ENCODE measurements at regions not wholly inside any gene's neighbourhood (a gene's known extent, or its start where the extent isn't known, plus 50 kb on each side); places are given as distances from the start of the nearest gene placed in this dataset.
"Not testable (repeated sequence)": the region's sequence is repeated elsewhere in the genome, so short reads cannot be mapped to it uniquely, and the experiment has no call there.

- Histone ChIP-seq H3K27me3 (ENCODE audit: insufficient read depth in 3 of 3, low read length in 2 of 3) (no peaks in the 10 kb centered on the region), H3K9me3 (no peaks in the 10 kb centered on the region), H3K27ac (no peak overlapping the region), H3K36me3 (ENCODE audit: insufficient read depth in 1 of 2, low read depth in 1 of 2) (no peaks in the 10 kb centered on the region), H3K4me3 (no peak overlapping the region), H3K4me1 (no peaks in the 10 kb centered on the region)
- ATAC-seq (no peak), DNase-seq (no peak)
- 83 to 86% (median 86%) methylated on average over 2 of the region's 2 CpGs for whole genome bisulfite sequencing, 3 donors
- TF ChIP-seq, protein P1, sequence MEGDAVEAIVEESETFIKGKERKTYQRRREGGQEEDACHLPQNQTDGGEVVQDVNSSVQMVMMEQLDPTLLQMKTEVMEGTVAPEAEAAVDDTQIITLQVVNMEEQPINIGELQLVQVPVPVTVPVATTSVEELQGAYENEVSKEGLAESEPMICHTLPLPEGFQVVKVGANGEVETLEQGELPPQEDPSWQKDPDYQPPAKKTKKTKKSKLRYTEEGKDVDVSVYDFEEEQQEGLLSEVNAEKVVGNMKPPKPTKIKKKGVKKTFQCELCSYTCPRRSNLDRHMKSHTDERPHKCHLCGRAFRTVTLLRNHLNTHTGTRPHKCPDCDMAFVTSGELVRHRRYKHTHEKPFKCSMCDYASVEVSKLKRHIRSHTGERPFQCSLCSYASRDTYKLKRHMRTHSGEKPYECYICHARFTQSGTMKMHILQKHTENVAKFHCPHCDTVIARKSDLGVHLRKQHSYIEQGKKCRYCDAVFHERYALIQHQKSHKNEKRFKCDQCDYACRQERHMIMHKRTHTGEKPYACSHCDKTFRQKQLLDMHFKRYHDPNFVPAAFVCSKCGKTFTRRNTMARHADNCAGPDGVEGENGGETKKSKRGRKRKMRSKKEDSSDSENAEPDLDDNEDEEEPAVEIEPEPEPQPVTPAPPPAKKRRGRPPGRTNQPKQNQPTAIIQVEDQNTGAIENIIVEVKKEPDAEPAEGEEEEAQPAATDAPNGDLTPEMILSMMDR (IDR thresholded peaks at IDR 0.05) = no peak
- intact Hi-C loops (cut with DNase I) = no loop called here
Measured at GRCh38 chr13:73304442-73304841, 245.6 kb downstream of the KLF5 start.

DNA sequence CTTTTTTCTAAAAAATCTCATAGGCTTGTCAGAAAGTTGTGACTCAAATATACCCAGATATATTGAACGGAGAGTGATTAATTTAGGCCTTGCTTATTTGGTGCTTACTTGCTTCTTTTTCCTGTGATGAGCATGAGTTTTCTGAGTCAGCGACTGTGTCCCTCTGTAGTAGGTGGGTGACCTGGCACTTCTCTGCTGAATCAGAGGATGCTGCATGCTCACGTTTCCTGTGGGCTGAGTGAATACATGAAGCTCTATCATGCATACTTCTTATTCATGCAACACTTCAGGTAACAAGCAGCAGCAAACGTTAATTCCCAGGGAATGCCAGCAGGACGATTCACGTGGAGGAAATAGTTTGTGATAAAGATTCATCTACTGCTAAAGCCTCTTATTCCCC is 245.0 kb downstream of the KLF5 start:
- ATAC-seq (no peak), DNase-seq (no peak)
- 68 to 79% (median 74%) methylated on average over 6 of the region's 6 CpGs for WGBS, 3 donors
- H3K36me3 ChIP-seq (ENCODE audit: insufficient read depth in 1 of 2, low read depth in 1 of 2) = no peaks in the 10 kb centered on the region
- H3K27ac ChIP-seq = no peak overlapping the region
- H3K4me1 ChIP-seq = no peaks in the 10 kb centered on the region
- no peak overlapping the region for H3K4me3 ChIP-seq
- H3K9me3 ChIP-seq = no peaks in the 10 kb centered on the region
- TF ChIP-seq, protein P1 (IDR thresholded peaks at IDR 0.05) = no peak
- no peaks in the 10 kb centered on the region for H3K27me3 ChIP-seq (ENCODE audit: insufficient read depth in 3 of 3, low read length in 2 of 3)
- intact Hi-C loops (cut with DNase I) = no loop called here

DNA sequence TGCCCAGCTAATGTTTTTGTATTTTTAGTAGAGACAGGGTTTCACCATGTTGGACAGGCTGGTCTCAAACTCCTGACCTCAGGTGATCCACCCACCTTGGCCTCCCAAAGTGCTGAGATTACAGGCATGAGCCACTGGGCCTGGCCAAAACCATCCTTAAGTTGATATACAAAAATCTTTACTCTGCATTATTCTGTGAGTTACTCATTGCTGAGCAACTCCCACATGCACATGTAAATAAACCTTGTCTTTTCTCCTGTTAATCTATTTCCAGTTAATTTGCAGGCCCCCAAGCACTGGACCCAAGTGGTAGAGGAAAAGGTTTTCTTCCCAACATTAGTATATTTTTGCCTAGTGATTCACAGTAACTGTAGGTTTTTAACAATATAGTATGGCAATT is 242.8 kb downstream of the KLF5 start:
- H3K4me1 ChIP-seq; H3K27ac ChIP-seq; ATAC-seq; H3K9me3 ChIP-seq; H3K27me3 ChIP-seq (ENCODE audit: insufficient read depth in 3 of 3, low read length in 2 of 3); H3K4me3 ChIP-seq; H3K36me3 ChIP-seq (ENCODE audit: insufficient read depth in 1 of 2, low read depth in 1 of 2); DNase-seq; intact Hi-C loops (cut with DNase I): not testable (repeated sequence)

DNA sequence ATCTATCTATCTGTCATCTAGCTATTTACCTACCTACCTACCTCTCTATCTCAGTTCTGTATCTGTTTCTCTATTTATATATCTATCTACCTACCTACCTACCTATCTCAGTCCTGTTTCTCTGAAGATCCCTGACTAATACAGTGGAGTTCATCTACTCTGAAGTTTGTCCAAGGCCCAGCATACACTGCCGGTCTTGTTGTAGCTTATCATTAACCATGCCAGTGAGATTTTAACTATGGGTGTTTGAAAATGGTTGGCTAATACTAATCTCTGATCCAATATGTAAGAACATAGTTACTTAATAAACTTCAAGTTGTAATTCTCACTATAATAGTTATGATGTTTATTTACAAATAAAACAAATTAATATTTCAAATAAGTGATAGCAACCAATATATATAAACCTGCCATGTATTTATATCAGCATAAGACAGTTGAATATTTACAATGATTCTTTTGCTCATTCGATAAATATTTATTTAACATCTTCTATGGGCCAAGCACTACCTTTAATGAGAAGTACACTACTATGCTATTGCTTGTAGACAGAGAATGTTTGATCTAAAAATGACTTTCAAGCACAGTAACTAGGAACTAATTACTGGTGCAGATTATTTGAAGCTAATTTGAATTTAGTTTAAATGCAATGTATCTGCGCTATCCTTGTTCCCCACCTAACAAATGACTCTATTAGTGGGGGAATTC is 242.1 kb downstream of the KLF5 start:
- no peak for ATAC-seq
- H3K4me3 ChIP-seq = no peak overlapping the region
- TF ChIP-seq, protein P1 (IDR thresholded peaks at IDR 0.05) = no peak
- intact Hi-C loops (cut with DNase I) = no loop called here
- H3K27ac ChIP-seq = no peak overlapping the region
- no peak for DNase-seq
- no peaks in the 10 kb centered on the region for H3K27me3 ChIP-seq (ENCODE audit: insufficient read depth in 3 of 3, low read length in 2 of 3)
- no peaks in the 10 kb centered on the region for H3K36me3 ChIP-seq (ENCODE audit: insufficient read depth in 1 of 2, low read depth in 1 of 2)
- H3K9me3 ChIP-seq = no peaks in the 10 kb centered on the region
- 94 to 97% (median 96%) methylated on average over 3 of the region's 3 CpGs for WGBS, 3 donors
- H3K4me1 ChIP-seq = no peaks in the 10 kb centered on the region

- DNase-seq (no peak), ATAC-seq (no peak)
- Histone ChIP-seq H3K36me3 (ENCODE audit: insufficient read depth in 1 of 2, low read depth in 1 of 2) (no peaks in the 10 kb centered on the region), H3K9me3 (no peaks in the 10 kb centered on the region), H3K27ac (no peak overlapping the region), H3K4me1 (no peaks in the 10 kb centered on the region), H3K27me3 (ENCODE audit: insufficient read depth in 3 of 3, low read length in 2 of 3) (no peaks in the 10 kb centered on the region), H3K4me3 (no peak overlapping the region)
- WGBS, 3 donors = 80 to 86% (median 83%) methylated on average over 2 of the region's 2 CpGs
- TF ChIP-seq, protein P1 (IDR thresholded peaks at IDR 0.05) = no peak
- intact Hi-C loops (cut with DNase I) = no loop called here
Measured at GRCh38 chr13:73299787-73300186, 241.0 kb downstream of the KLF5 start.
